Kidney (tissue), 13 donors: ENCODE measurements at regions not wholly inside any gene's neighbourhood (a gene's known extent, or its start where the extent isn't known, plus 50 kb on each side); places are given as distances from the start of the nearest gene placed in this dataset.

ENCODE experiments used
- DNase-seq, 5 donors: peaks; one replicate each; pipeline ENCODE4 v3.0.0-alpha.2; 2013 to 2020
- FAIRE-seq: peaks from 2 replicates; lab custom pipeline; 2012; peaks lifted over from hg19 to GRCh38; lab: Jason Lieb, UNC
- H3K27ac ChIP-seq, 2 donors: one replicate each; pipeline ENCODE4 v1.7.0; 2013; ENCODE audit warnings: low read depth in 2 of 2, low read length in 2 of 2, inconsistent platforms in 1 of 2
- H3K27me3 ChIP-seq: one replicate; pipeline ENCODE4 v1.7.1; 2013; ENCODE audit warnings: low read length, inconsistent platforms; ENCODE audit not compliant: control insufficient read depth, insufficient read depth
- H3K36me3 ChIP-seq, 3 donors: one replicate each; pipeline versions ENCODE4 v1.7.0 to v1.7.1; 2013; ENCODE audit warnings: low read length in 3 of 3, control low read depth in 1 of 3, inconsistent platforms in 1 of 3; ENCODE audit not compliant: insufficient read depth in 3 of 3, control insufficient read depth in 2 of 3
- H3K4me1 ChIP-seq, 3 donors: one replicate each; pipeline versions ENCODE4 v1.7.0 to v1.7.1; 2013; ENCODE audit warnings: low read length in 3 of 3, inconsistent platforms in 1 of 3, low read depth in 1 of 3; ENCODE audit not compliant: control insufficient read depth in 2 of 3, insufficient read depth in 2 of 3
- H3K4me3 ChIP-seq, 3 donors: one replicate each; pipeline versions ENCODE4 v1.7.0 to v1.8.1; 2013; ENCODE audit warnings: low read length in 3 of 3, control low read depth in 1 of 3, inconsistent platforms in 1 of 3
- H3K9ac ChIP-seq, 3 donors: one replicate each; pipeline versions ENCODE4 v1.7.0 to v1.7.1; 2013; ENCODE audit warnings: low read length in 3 of 3, control low read depth in 1 of 3, inconsistent platforms in 1 of 3
- H3K9me3 ChIP-seq, 3 donors: one replicate each; pipeline versions ENCODE4 v1.7.0 to v1.7.1; 2013; ENCODE audit warnings: low read length in 3 of 3, control low read depth in 1 of 3, inconsistent platforms in 1 of 3; ENCODE audit not compliant: control insufficient read depth in 2 of 3, insufficient read depth in 1 of 3
- intact Hi-C: fragments of 100-400 bp; cut with DNase I; formaldehyde crosslinking; loops from one replicate; pipeline ENCODE4 v1.11.1; 2022
- TF ChIP-seq, protein P1 (sequence below): IDR thresholded peaks from 3 replicates; pipeline ENCODE4 v1.5.1; 2012; ENCODE audit warnings: mild to moderate bottlenecking, moderate library complexity, borderline replicate concordance; ENCODE audit not compliant: insufficient read depth; ENCODE audit errors: extremely low read depth
- donor health status: control.
- donor health status: control.
- donor health status: control.
- donor health status: control.
- donor health status: control.
- donor health status: DM: yes; HTN: yes; CAD: no.
- donor health status: Normal renal cell carcinoma (clear cell type).

- no peak for FAIRE-seq
- no peak overlapping the region for H3K9ac ChIP-seq
These were observed 222.1 kb upstream of the CFAP20DC start for GRCh38 chr3:59271971-59272370.

GRCh38 chr3:59270921-59271320 is 221.1 kb upstream of the CFAP20DC start:
- H3K4me1 ChIP-seq: no peaks in the 10 kb centered on the region
- no peaks in the 10 kb centered on the region for H3K27me3 ChIP-seq
- intact Hi-C loops: no loop called here
- H3K27ac ChIP-seq: no peak overlapping the region
- no peak overlapping the region for H3K9ac ChIP-seq
- no peak overlapping the region for H3K4me3 ChIP-seq
- TF ChIP-seq, protein P1, sequence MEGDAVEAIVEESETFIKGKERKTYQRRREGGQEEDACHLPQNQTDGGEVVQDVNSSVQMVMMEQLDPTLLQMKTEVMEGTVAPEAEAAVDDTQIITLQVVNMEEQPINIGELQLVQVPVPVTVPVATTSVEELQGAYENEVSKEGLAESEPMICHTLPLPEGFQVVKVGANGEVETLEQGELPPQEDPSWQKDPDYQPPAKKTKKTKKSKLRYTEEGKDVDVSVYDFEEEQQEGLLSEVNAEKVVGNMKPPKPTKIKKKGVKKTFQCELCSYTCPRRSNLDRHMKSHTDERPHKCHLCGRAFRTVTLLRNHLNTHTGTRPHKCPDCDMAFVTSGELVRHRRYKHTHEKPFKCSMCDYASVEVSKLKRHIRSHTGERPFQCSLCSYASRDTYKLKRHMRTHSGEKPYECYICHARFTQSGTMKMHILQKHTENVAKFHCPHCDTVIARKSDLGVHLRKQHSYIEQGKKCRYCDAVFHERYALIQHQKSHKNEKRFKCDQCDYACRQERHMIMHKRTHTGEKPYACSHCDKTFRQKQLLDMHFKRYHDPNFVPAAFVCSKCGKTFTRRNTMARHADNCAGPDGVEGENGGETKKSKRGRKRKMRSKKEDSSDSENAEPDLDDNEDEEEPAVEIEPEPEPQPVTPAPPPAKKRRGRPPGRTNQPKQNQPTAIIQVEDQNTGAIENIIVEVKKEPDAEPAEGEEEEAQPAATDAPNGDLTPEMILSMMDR: no peak
- H3K36me3 ChIP-seq: no peaks in the 10 kb centered on the region
- FAIRE-seq (no peak), DNase-seq (no peak)
- H3K9me3 ChIP-seq: no peaks in the 10 kb centered on the region

More at GRCh38 chr3:59271971-59272370, 222.1 kb upstream of the CFAP20DC start:
- TF ChIP-seq, protein P1: no peak
- no peaks in the 10 kb centered on the region for H3K36me3 ChIP-seq
- no peaks in the 10 kb centered on the region for H3K9me3 ChIP-seq
- intact Hi-C loops: no loop called here
- H3K4me1 ChIP-seq: no peaks in the 10 kb centered on the region
- H3K27ac ChIP-seq: no peak overlapping the region
- DNase-seq: no peak
- no peaks in the 10 kb centered on the region for H3K27me3 ChIP-seq
- no peak overlapping the region for H3K4me3 ChIP-seq

DNA sequence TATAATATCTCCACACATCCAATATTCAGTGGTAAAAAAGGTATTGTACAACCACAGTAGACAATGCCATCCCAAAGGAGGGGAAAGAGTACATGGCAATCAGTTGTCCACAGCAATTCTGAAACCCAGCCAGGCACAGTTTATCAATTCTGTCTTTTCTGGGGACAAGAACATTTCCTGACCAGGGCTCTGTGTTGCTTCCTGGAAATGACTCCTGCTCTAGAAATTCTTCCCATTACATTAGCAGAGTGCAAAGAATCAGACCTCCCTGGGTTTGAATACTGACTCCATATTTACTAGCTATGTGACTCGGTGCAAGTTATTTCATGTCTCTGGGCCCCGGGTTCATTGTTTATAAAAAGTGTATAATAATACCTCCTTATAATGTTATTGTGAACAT is 220.4 kb upstream of the CFAP20DC start:
- no peak for DNase-seq
- Histone ChIP-seq H3K27me3 (no peaks in the 10 kb centered on the region), H3K36me3 (no peaks in the 10 kb centered on the region), H3K4me1 (no peaks in the 10 kb centered on the region), H3K9ac (no peak overlapping the region), H3K27ac (no peak overlapping the region), H3K4me3 (no peak overlapping the region), H3K9me3 (no peaks in the 10 kb centered on the region)
- intact Hi-C loops: no loop called here
- TF ChIP-seq, protein P1: no peak
- no peak for FAIRE-seq

- Histone ChIP-seq H3K9me3 (no peaks in the 10 kb centered on the region), H3K9ac (no peak overlapping the region), H3K27me3 (no peaks in the 10 kb centered on the region), H3K27ac (no peak overlapping the region), H3K4me3 (no peak overlapping the region), H3K36me3 (no peaks in the 10 kb centered on the region), H3K4me1 (no peaks in the 10 kb centered on the region)
- no peak for FAIRE-seq
- TF ChIP-seq, protein P1: no peak
- intact Hi-C loops: no loop called here
- no peak for DNase-seq
These were observed 218.3 kb upstream of the CFAP20DC start for GRCh38 chr3:59268170-59268569.
